HG02981 (cell line): ENCODE measurements at regions not wholly inside any gene's neighbourhood (a gene's known extent, or its start where the extent isn't known, plus 50 kb on each side); places are given as distances from the start of the nearest gene placed in this dataset.

Source experiments
- ATAC-seq: cut with Tn5 transposase; IDR thresholded peaks from one replicate; pipeline ENCODE4 v1.9.1; 2021; ENCODE audit warnings: mild to moderate bottlenecking, moderate library complexity; ENCODE audit not compliant: unreplicated experiment

GRCh38 chr13:106061781-106062180, 473.7 kb downstream of the EFNB2 start:
- no peak for ATAC-seq

GRCh38 chr13:106056851-106057250, 478.6 kb downstream of the EFNB2 start:
- no peak for ATAC-seq

GRCh38 chr13:106052200-106052767, 483.2 kb downstream of the EFNB2 start:
- no peak for ATAC-seq

- ATAC-seq = no peak
These were observed 486.3 kb downstream of the EFNB2 start for GRCh38 chr13:106049171-106049570.

- no peak for ATAC-seq
These were observed 487.1 kb downstream of the EFNB2 start for GRCh38 chr13:106048386-106048785.

- no peak for ATAC-seq
These were observed 487.6 kb downstream of the EFNB2 start for GRCh38 chr13:106047859-106048258.

- no peak for ATAC-seq
These were observed 492.4 kb downstream of the EFNB2 start for GRCh38 chr13:106042996-106043581.

GRCh38 chr13:106041445-106041844, 494.0 kb downstream of the EFNB2 start:
- ATAC-seq = no peak

- no peak for ATAC-seq
These were observed 496.7 kb downstream of the EFNB2 start for GRCh38 chr13:106038752-106039151.

GRCh38 chr13:106036870-106037269, 498.6 kb downstream of the EFNB2 start:
- ATAC-seq = no peak

- ATAC-seq = no peak
These were observed 501.3 kb downstream of the EFNB2 start for GRCh38 chr13:106034201-106034600.

GRCh38 chr13:106033659-106034058, 501.8 kb downstream of the EFNB2 start:
- ATAC-seq = no peak

- ATAC-seq = no peak
These were observed 503.0 kb downstream of the EFNB2 start for GRCh38 chr13:106032441-106032840.

GRCh38 chr13:106029676-106030290, 505.7 kb downstream of the EFNB2 start:
- ATAC-seq = no peak

GRCh38 chr13:106028911-106029310, 506.6 kb downstream of the EFNB2 start:
- no peak for ATAC-seq

GRCh38 chr13:106011600-106011999, 523.9 kb downstream of the EFNB2 start:
- ATAC-seq = no peak

GRCh38 chr13:106010836-106011235, 524.6 kb downstream of the EFNB2 start:
- no peak for ATAC-seq

- no peak for ATAC-seq
These were observed 526.9 kb downstream of the EFNB2 start for GRCh38 chr13:106008540-106008939.

GRCh38 chr13:106007156-106007555, 528.3 kb downstream of the EFNB2 start:
- ATAC-seq = no peak

GRCh38 chr13:106003651-106004050, 531.8 kb downstream of the EFNB2 start:
- no peak for ATAC-seq

- no peak for ATAC-seq
These were observed 534.0 kb downstream of the EFNB2 start for GRCh38 chr13:106001443-106001842.
